ENCODE measurements at regions not wholly inside any gene's neighbourhood (a gene's known extent, or its start where the extent isn't known, plus 50 kb on each side); places are given as distances from the start of the nearest gene placed in this dataset.

DNA sequence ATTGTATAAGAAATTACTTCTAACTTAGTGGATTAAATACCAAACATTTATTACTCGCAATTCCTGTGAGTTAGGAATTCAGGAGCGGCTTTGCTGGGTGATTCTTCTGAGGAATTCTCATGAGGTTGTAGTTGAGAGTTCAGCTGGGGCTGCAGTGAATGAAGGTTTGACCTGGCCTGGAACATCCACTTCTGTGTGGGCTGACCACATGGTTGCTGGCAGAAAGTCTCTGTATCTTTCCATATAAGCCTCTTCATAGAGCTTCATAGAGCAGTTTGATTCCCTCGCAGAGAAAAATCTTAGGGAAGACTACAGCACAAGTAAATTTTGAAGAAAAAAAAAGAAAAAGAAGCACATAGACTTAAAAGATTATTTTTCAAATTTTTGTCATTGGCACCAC is 339.7 kb upstream of the NWD2 start:
- Histone ChIP-seq H3K9me3 (no peaks in the 10 kb centered on the region), H3K4me3 (no peak overlapping the region), H3K27ac (no peak overlapping the region), H3K27me3 (no peaks in the 10 kb centered on the region), H3K36me3 (ENCODE audit: low read depth, missing control alignments) (no peaks in the 10 kb centered on the region), H3K4me1 (no peaks in the 10 kb centered on the region)
- TF ChIP-seq POLR2A (IDR thresholded peaks at IDR 0.05) = no peak
- TF ChIP-seq, protein P1, sequence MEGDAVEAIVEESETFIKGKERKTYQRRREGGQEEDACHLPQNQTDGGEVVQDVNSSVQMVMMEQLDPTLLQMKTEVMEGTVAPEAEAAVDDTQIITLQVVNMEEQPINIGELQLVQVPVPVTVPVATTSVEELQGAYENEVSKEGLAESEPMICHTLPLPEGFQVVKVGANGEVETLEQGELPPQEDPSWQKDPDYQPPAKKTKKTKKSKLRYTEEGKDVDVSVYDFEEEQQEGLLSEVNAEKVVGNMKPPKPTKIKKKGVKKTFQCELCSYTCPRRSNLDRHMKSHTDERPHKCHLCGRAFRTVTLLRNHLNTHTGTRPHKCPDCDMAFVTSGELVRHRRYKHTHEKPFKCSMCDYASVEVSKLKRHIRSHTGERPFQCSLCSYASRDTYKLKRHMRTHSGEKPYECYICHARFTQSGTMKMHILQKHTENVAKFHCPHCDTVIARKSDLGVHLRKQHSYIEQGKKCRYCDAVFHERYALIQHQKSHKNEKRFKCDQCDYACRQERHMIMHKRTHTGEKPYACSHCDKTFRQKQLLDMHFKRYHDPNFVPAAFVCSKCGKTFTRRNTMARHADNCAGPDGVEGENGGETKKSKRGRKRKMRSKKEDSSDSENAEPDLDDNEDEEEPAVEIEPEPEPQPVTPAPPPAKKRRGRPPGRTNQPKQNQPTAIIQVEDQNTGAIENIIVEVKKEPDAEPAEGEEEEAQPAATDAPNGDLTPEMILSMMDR (IDR thresholded peaks at IDR 0.05) = no peak
- DNase-seq = peak; percentile 32
- intact Hi-C loops (cut with DNase I; ENCODE audit: low total_unique reads) = no loop called here
- WGBS, 2 donors = 55 to 62% methylated on average over 3 of the region's 3 CpGs

DNA sequence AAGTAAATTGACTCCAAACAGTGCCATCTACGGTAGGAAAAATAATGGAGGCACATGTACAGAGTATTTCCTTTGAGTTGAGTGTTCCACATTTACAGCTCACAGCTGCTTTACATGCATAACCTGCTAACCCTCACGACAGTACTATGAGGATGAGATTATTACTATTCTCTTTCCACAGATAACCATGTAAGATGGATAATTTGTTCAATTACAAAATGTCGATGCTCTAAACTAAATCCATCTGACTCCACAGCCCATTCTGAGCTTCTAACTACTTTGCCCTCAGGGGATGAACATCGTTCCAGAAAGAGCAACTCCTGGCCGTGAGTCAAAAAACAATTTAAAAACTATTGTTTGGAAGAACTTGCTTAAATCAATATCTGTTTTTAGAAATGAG is 330.4 kb upstream of the NWD2 start:
- intact Hi-C loops (cut with DNase I; ENCODE audit: low total_unique reads) = no loop called here
- Histone ChIP-seq H3K4me3 (no peak overlapping the region), H3K4me1 (no peaks in the 10 kb centered on the region), H3K36me3 (ENCODE audit: low read depth, missing control alignments) (no peaks in the 10 kb centered on the region), H3K27me3 (no peaks in the 10 kb centered on the region), H3K27ac (no peak overlapping the region), H3K9me3 (no peaks in the 10 kb centered on the region)
- DNase-seq = no peak
- TF ChIP-seq, protein P1 (IDR thresholded peaks at IDR 0.05) = no peak
- no peak for TF ChIP-seq POLR2A (IDR thresholded peaks at IDR 0.05)
- WGBS, 2 donors = 51 to 55% methylated on average over 5 of the region's 5 CpGs

DNA sequence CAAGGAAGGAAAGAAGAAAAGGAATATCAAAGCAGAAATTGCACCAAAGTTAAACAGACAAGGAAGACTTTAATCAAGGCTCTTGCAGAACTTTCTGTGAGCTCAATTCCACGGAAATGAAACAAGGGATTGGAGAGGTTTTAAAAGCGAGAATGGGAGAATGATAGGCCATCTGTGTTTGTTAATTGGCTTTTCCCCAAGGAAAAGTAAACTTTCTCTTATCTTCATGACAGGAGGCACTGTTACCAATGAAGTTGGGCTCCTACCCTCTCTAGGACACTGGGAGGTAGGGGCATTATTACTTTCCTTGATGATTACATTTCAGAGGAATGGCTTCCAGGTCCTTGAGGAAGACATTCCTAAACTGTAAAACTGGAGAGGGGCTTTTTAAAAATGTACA is 328.8 kb upstream of the NWD2 start:
- intact Hi-C loops (cut with DNase I; ENCODE audit: low total_unique reads) = no loop called here
- no peak for DNase-seq
- WGBS, 2 donors = 83 to 85% methylated on average over 2 of the region's 2 CpGs
- TF ChIP-seq, protein P1 (IDR thresholded peaks at IDR 0.05) = no peak
- TF ChIP-seq POLR2A (IDR thresholded peaks at IDR 0.05) = no peak
- H3K36me3 ChIP-seq (ENCODE audit: low read depth, missing control alignments) = no peaks in the 10 kb centered on the region
- H3K9me3 ChIP-seq = no peaks in the 10 kb centered on the region
- H3K27ac ChIP-seq = no peak overlapping the region
- H3K27me3 ChIP-seq = no peaks in the 10 kb centered on the region
- no peaks in the 10 kb centered on the region for H3K4me1 ChIP-seq
- no peak overlapping the region for H3K4me3 ChIP-seq

DNA sequence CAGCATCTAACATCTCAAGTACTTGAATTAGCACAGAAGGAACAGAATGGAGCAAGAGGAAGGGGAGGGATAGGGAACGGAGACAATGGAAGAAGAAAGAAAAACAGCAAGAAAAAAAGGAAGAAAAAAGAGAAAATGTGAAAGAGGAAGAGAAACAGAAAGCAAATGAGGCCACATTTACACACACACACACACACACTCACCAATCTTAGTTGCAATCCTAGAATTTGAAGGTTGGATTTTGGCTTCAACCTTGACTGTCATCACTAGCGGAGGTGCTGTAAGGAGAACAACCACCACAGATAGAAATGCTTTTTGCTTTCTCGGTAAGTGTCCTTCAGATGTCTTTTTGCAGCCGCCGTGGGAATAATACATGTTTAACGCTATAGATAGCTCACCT is 327.1 kb upstream of the NWD2 start:
- no peaks in the 10 kb centered on the region for H3K27me3 ChIP-seq
- no peaks in the 10 kb centered on the region for H3K4me1 ChIP-seq
- H3K27ac ChIP-seq = no peak overlapping the region
- no peaks in the 10 kb centered on the region for H3K36me3 ChIP-seq (ENCODE audit: low read depth, missing control alignments)
- no peak overlapping the region for H3K4me3 ChIP-seq
- 75 to 87% methylated on average over 6 of the region's 6 CpGs for WGBS, 2 donors
- DNase-seq = no peak
- intact Hi-C loops (cut with DNase I; ENCODE audit: low total_unique reads) = no loop called here
- TF ChIP-seq, protein P1 (IDR thresholded peaks at IDR 0.05) = no peak
- no peaks in the 10 kb centered on the region for H3K9me3 ChIP-seq

DNA sequence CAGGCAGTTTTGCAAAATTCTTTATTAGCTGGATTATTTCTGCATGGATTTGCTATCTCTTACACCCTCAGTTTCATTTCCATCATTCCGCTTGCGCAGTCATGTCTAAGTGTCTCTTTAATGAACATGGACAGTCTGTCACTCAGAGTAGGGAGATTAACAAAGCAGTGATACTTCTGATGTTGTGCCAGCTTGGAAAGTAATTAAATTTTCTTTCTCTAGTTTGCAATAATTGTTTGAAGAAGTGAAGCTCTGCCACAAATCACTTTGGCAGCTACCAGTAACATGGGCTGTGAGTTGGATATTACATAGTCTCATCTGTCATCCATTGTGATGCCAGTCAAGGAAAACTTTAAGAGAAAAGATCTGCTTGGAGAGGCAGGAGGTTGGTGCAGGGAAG is 324.8 kb upstream of the NWD2 start:
- 75 to 95% methylated on average over 2 of the region's 2 CpGs for WGBS, 2 donors
- no peaks in the 10 kb centered on the region for H3K27me3 ChIP-seq

More for the DNA sequence above, 324.8 kb upstream of the NWD2 start:
- Histone ChIP-seq H3K4me1 (no peaks in the 10 kb centered on the region), H3K9me3 (no peaks in the 10 kb centered on the region), H3K36me3 (ENCODE audit: low read depth, missing control alignments) (no peaks in the 10 kb centered on the region), H3K27ac (no peak overlapping the region), H3K4me3 (no peak overlapping the region)
- no peak for DNase-seq
- TF ChIP-seq, protein P1 (IDR thresholded peaks at IDR 0.05) = no peak
- TF ChIP-seq POLR2A (IDR thresholded peaks at IDR 0.05) = no peak
- intact Hi-C loops (cut with DNase I; ENCODE audit: low total_unique reads) = no loop called here
